Activated B cell treated with CpG ODN at 0.5 μM for 24 hours (primary cell): ENCODE measurements at regions not wholly inside any gene's neighbourhood (a gene's known extent, or its start where the extent isn't known, plus 50 kb on each side); places are given as distances from the start of the nearest gene placed in this dataset.

ENCODE experiments used
- ATAC-seq: fragments of 200-7000 bp; cut with Tn5 transposase; one replicate; pipeline ENCODE4 v1.10.0; 2021; ENCODE audit warnings: low read depth, mild to moderate bottlenecking, moderate library complexity
- CTCF ChIA-PET: fragments of 350-600 bp; sonication (Branson Sonifier 250); formaldehyde crosslinking; loops from one replicate; lab custom pipeline; 2021; ENCODE audit warnings: antibody characterized with exemption; lab: Charles Lee
- POLR2A ChIA-PET: fragments of 350-600 bp; sonication (Branson Sonifier 250); formaldehyde crosslinking; loops from one replicate; lab custom pipeline; 2021; ENCODE audit warnings: antibody characterized with exemption; lab: Charles Lee
- DNase-seq: peaks from one replicate; pipeline ENCODE4 v3.0.0; 2022
- H3K27ac Mint-ChIP-seq: one replicate; pipeline ENCODE4 v1.8.0; 2020; ENCODE audit warnings: mixed read lengths
- H3K27me3 Mint-ChIP-seq: one replicate; pipeline ENCODE4 v1.8.0; 2021; ENCODE audit warnings: mixed read lengths
- H3K36me3 Mint-ChIP-seq: one replicate; pipeline ENCODE4 v1.8.0; 2021; ENCODE audit warnings: low read depth, mixed read lengths
- H3K4me1 Mint-ChIP-seq: one replicate; pipeline ENCODE4 v1.8.0; 2021; ENCODE audit warnings: mixed read lengths
- H3K4me3 Mint-ChIP-seq: one replicate; pipeline ENCODE4 v1.8.0; 2020; ENCODE audit warnings: mild to moderate bottlenecking, mixed read lengths
- H3K9me3 Mint-ChIP-seq: one replicate; pipeline ENCODE4 v1.8.0; 2020; ENCODE audit warnings: mixed read lengths
- intact Hi-C: fragments of 100-400 bp; cut with micrococcal nuclease; formaldehyde crosslinking; loops from one replicate; pipeline ENCODE4 v1.15.1; 2024
- TF ChIP-seq, protein P1 (sequence below): fragments of 200-600 bp; IDR thresholded peaks from one replicate; pipeline ENCODE4 v1.8.0; 2022; ENCODE audit warnings: antibody characterized with exemption, mild to moderate bottlenecking

GRCh38 chr5:8683496-8683895 is 814.5 kb downstream of the MTRR start:
- no peaks in the 10 kb centered on the region for H3K27me3 Mint-ChIP-seq
- ChIA-PET CTCF (no interaction called here), POLR2A (no interaction called here)
- intact Hi-C loops, result no loop called here
- ATAC-seq (no peak), DNase-seq (no peak)
- H3K27ac Mint-ChIP-seq, result no peak overlapping the region
- no peaks in the 10 kb centered on the region for H3K4me1 Mint-ChIP-seq
- TF ChIP-seq, protein P1, sequence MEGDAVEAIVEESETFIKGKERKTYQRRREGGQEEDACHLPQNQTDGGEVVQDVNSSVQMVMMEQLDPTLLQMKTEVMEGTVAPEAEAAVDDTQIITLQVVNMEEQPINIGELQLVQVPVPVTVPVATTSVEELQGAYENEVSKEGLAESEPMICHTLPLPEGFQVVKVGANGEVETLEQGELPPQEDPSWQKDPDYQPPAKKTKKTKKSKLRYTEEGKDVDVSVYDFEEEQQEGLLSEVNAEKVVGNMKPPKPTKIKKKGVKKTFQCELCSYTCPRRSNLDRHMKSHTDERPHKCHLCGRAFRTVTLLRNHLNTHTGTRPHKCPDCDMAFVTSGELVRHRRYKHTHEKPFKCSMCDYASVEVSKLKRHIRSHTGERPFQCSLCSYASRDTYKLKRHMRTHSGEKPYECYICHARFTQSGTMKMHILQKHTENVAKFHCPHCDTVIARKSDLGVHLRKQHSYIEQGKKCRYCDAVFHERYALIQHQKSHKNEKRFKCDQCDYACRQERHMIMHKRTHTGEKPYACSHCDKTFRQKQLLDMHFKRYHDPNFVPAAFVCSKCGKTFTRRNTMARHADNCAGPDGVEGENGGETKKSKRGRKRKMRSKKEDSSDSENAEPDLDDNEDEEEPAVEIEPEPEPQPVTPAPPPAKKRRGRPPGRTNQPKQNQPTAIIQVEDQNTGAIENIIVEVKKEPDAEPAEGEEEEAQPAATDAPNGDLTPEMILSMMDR, result no peak
- no peak overlapping the region for H3K4me3 Mint-ChIP-seq
- peaks cover 2% of the 10 kb centered on the region for H3K9me3 Mint-ChIP-seq
- H3K36me3 Mint-ChIP-seq, result no peaks in the 10 kb centered on the region

GRCh38 chr5:8685704-8686103 is 816.8 kb downstream of the MTRR start:
- no peaks in the 10 kb centered on the region for H3K27me3 Mint-ChIP-seq
- CTCF ChIA-PET, result no interaction called here
- H3K4me1 Mint-ChIP-seq, result no peaks in the 10 kb centered on the region
- POLR2A ChIA-PET, result no interaction called here
- DNase-seq, result no peak
- H3K4me3 Mint-ChIP-seq, result no peak overlapping the region
- no peaks in the 10 kb centered on the region for H3K9me3 Mint-ChIP-seq
- no peak for ATAC-seq
- no peaks in the 10 kb centered on the region for H3K36me3 Mint-ChIP-seq
- intact Hi-C loops, result loop anchor here (5.0 kb wide), 1 partner anchor 758 kb away; no protein-coding TSS in a partner anchor
- H3K27ac Mint-ChIP-seq, result no peak overlapping the region
- TF ChIP-seq, protein P1, result no peak

DNA sequence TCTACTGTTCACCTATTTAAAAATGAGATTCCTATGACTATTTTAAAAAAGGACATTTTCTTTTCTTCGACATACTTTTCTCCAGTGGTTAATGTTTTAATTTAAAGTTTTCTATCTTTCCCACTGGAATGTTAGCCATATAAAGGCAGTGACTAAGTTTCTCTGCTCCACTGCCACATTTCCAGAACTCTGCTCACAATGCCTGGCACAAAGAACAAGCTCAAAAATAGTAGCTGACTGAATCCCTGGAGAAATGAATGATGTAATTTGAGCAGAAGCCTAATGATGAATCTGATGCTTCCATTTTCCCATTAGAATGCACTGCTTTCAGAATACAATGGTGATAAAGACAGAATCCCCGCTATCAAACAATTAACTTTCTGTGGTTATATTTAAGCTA is 817.8 kb downstream of the MTRR start:
- intact Hi-C loops, result loop anchor here (5.0 kb wide), 1 partner anchor 759 kb away; no protein-coding TSS in a partner anchor
- no peaks in the 10 kb centered on the region for H3K4me1 Mint-ChIP-seq
- ChIA-PET CTCF (interaction anchor here (0.7 kb wide), 1 partner anchor 9 kb away, joined by 3 read pairs; no protein-coding TSS in a partner anchor), POLR2A (no interaction called here)
- H3K27me3 Mint-ChIP-seq, result no peaks in the 10 kb centered on the region
- ATAC-seq (no peak), DNase-seq (no peak)
- TF ChIP-seq, protein P1, result no peak
- no peaks in the 10 kb centered on the region for H3K36me3 Mint-ChIP-seq
- H3K27ac Mint-ChIP-seq, result no peak overlapping the region
- H3K4me3 Mint-ChIP-seq, result no peak overlapping the region
- H3K9me3 Mint-ChIP-seq, result no peaks in the 10 kb centered on the region

GRCh38 chr5:8689773-8690172 is 820.8 kb downstream of the MTRR start:
- H3K4me1 Mint-ChIP-seq, result no peaks in the 10 kb centered on the region
- ChIA-PET CTCF (no interaction called here), POLR2A (no interaction called here)
- no peak for ATAC-seq
- no peaks in the 10 kb centered on the region for H3K36me3 Mint-ChIP-seq
- intact Hi-C loops, result loop anchor here (5.0 kb wide), 1 partner anchor 762 kb away; no protein-coding TSS in a partner anchor
- TF ChIP-seq, protein P1, result no peak
- no peaks in the 10 kb centered on the region for H3K9me3 Mint-ChIP-seq
- DNase-seq, result no peak
- no peak overlapping the region for H3K27ac Mint-ChIP-seq
- H3K4me3 Mint-ChIP-seq, result no peak overlapping the region
- no peaks in the 10 kb centered on the region for H3K27me3 Mint-ChIP-seq

- no peak for ATAC-seq
- intact Hi-C loops, result no loop called here
- Mint-ChIP-seq H3K36me3 (no peaks in the 10 kb centered on the region), H3K27me3 (no peaks in the 10 kb centered on the region), H3K4me1 (no peaks in the 10 kb centered on the region), H3K9me3 (no peaks in the 10 kb centered on the region), H3K27ac (no peak overlapping the region), H3K4me3 (no peak overlapping the region)
- no peak for DNase-seq
- ChIA-PET CTCF (no interaction called here), POLR2A (no interaction called here)
- TF ChIP-seq, protein P1, result no peak
Observed at GRCh38 chr5:8691221-8691620, 822.3 kb downstream of the MTRR start.
